ENCODE measurements at regions not wholly inside any gene's neighbourhood (a gene's known extent, or its start where the extent isn't known, plus 50 kb on each side); places are given as distances from the start of the nearest gene placed in this dataset.

DNA sequence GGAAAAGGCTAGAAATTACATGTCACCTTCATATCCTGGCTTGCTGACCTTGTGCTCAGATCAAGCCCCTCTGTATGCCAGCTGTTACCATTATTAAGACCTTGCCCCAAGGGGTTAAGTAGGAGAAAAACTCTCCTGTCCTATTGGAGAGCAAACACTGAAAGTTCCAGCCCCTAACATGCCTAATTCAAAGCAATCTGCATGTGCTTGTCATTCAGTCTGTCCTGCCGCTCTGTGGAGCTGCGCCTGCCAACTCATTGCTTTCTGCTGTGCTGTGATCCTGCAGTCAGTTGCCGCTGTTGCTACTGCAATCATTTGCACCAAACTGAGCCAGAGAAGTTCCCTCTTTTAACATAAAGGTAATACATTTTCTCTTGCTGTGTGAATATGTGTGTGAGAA is 113.4 kb downstream of the DISP1 start:
- TF ChIP-seq CTCF (IDR thresholded peaks at IDR 0.05), result no peak
- TF ChIP-seq POLR2A (IDR thresholded peaks at IDR 0.05), result no peak
- no peak for TF ChIP-seq POLR2AphosphoS5 (IDR thresholded peaks at IDR 0.05; ENCODE audit: insufficient read depth in 1 of 2, low read depth in 1 of 2)

All from vagina (tissue), 2 donors.